Rectal smooth muscle tissue (tissue), 1 donor: ENCODE measurements at regions not wholly inside any gene's neighbourhood (a gene's known extent, or its start where the extent isn't known, plus 50 kb on each side); places are given as distances from the start of the nearest gene placed in this dataset.

Experiments used
- H3K27ac ChIP-seq: one replicate; pipeline ENCODE4 v1.7.0; 2013; ENCODE audit warnings: low read depth, low read length, inconsistent platforms
- H3K27me3 ChIP-seq: one replicate; pipeline ENCODE4 v1.7.0; 2013; ENCODE audit warnings: low read length; ENCODE audit not compliant: control insufficient read depth, insufficient read depth
- H3K36me3 ChIP-seq: one replicate; pipeline ENCODE4 v1.7.0; 2013; ENCODE audit warnings: low read length; ENCODE audit not compliant: control insufficient read depth, insufficient read depth
- H3K4me1 ChIP-seq: one replicate; pipeline ENCODE4 v1.7.0; 2013; ENCODE audit warnings: low read length; ENCODE audit not compliant: control insufficient read depth, insufficient read depth
- H3K4me3 ChIP-seq: one replicate; pipeline ENCODE4 v1.7.0; 2013; ENCODE audit warnings: low read length
- H3K9ac ChIP-seq: one replicate; pipeline ENCODE4 v1.7.0; 2013; ENCODE audit warnings: low read length

GRCh38 chr7:55644567-55644966 is 72.3 kb upstream of the VOPP1 start:
- no peaks in the 10 kb centered on the region for H3K4me1 ChIP-seq
- H3K9ac ChIP-seq, result no peak overlapping the region
- H3K4me3 ChIP-seq, result no peak overlapping the region
- H3K36me3 ChIP-seq, result no peaks in the 10 kb centered on the region
- H3K27me3 ChIP-seq, result no peaks in the 10 kb centered on the region
- H3K27ac ChIP-seq, result no peak overlapping the region

- Histone ChIP-seq H3K4me1 (no peaks in the 10 kb centered on the region), H3K27ac (no peak overlapping the region), H3K27me3 (no peaks in the 10 kb centered on the region), H3K4me3 (no peak overlapping the region), H3K9ac (no peak overlapping the region), H3K36me3 (no peaks in the 10 kb centered on the region)
Observed at GRCh38 chr7:55642266-55642665, 70.0 kb upstream of the VOPP1 start.

- H3K4me1 ChIP-seq, result no peaks in the 10 kb centered on the region
- H3K9ac ChIP-seq, result no peak overlapping the region
- no peak overlapping the region for H3K27ac ChIP-seq
- no peaks in the 10 kb centered on the region for H3K27me3 ChIP-seq
- H3K36me3 ChIP-seq, result no peaks in the 10 kb centered on the region
- H3K4me3 ChIP-seq, result no peak overlapping the region
Observed at GRCh38 chr7:55641811-55642210, 69.5 kb upstream of the VOPP1 start.

GRCh38 chr7:55641273-55641691 is 69.0 kb upstream of the VOPP1 start:
- Histone ChIP-seq H3K27me3 (no peaks in the 10 kb centered on the region), H3K4me1 (no peaks in the 10 kb centered on the region), H3K36me3 (no peaks in the 10 kb centered on the region), H3K9ac (no peak overlapping the region), H3K27ac (no peak overlapping the region), H3K4me3 (no peak overlapping the region)

GRCh38 chr7:55639640-55640039 is 67.3 kb upstream of the VOPP1 start:
- H3K4me3 ChIP-seq, result no peak overlapping the region
- no peaks in the 10 kb centered on the region for H3K36me3 ChIP-seq
- H3K9ac ChIP-seq, result no peak overlapping the region
- no peak overlapping the region for H3K27ac ChIP-seq
- H3K4me1 ChIP-seq, result no peaks in the 10 kb centered on the region
- H3K27me3 ChIP-seq, result no peaks in the 10 kb centered on the region

- Histone ChIP-seq H3K27me3 (no peaks in the 10 kb centered on the region), H3K36me3 (no peaks in the 10 kb centered on the region), H3K4me1 (no peaks in the 10 kb centered on the region), H3K27ac (no peak overlapping the region), H3K9ac (no peak overlapping the region), H3K4me3 (no peak overlapping the region)
Observed at GRCh38 chr7:55629051-55629677, 56.9 kb upstream of the VOPP1 start.

GRCh38 chr7:55624813-55625212 is 52.5 kb upstream of the VOPP1 start:
- no peak overlapping the region for H3K27ac ChIP-seq
- H3K27me3 ChIP-seq, result no peaks in the 10 kb centered on the region
- H3K9ac ChIP-seq, result no peak overlapping the region
- no peak overlapping the region for H3K4me3 ChIP-seq
- H3K4me1 ChIP-seq, result no peaks in the 10 kb centered on the region
- H3K36me3 ChIP-seq, result no peaks in the 10 kb centered on the region

- H3K9ac ChIP-seq, result no peak overlapping the region
- H3K4me3 ChIP-seq, result no peak overlapping the region
- no peaks in the 10 kb centered on the region for H3K4me1 ChIP-seq
- no peaks in the 10 kb centered on the region for H3K27me3 ChIP-seq
- no peak overlapping the region for H3K27ac ChIP-seq
- H3K36me3 ChIP-seq, result no peaks in the 10 kb centered on the region
Observed at GRCh38 chr7:55623617-55624016, 51.3 kb upstream of the VOPP1 start.

- H3K36me3 ChIP-seq, result no peaks in the 10 kb centered on the region
- H3K27me3 ChIP-seq, result no peaks in the 10 kb centered on the region
- H3K4me1 ChIP-seq, result no peaks in the 10 kb centered on the region
- H3K4me3 ChIP-seq, result no peak overlapping the region
- no peak overlapping the region for H3K9ac ChIP-seq
- no peak overlapping the region for H3K27ac ChIP-seq
Observed at GRCh38 chr7:55622241-55622640, 49.9 kb upstream of the VOPP1 start.
